Karpas-422 (cell line): ENCODE measurements at regions not wholly inside any gene's neighbourhood (a gene's known extent, or its start where the extent isn't known, plus 50 kb on each side); places are given as distances from the start of the nearest gene placed in this dataset.
"Not testable (repeated sequence)": the region's sequence is repeated elsewhere in the genome, so short reads cannot be mapped to it uniquely, and the experiment has no call there.

ENCODE experiments used
- DNase-seq: peaks from one replicate; pipeline ENCODE4 v3.0.0-alpha.2; 2015
- H2AFZ ChIP-seq: fragments of 200-600 bp; sonication (generic); 2 replicates; pipeline ENCODE4 v1.6.1; 2014; ENCODE audit warnings: antibody characterized with exemption, low read length, mixed read lengths
- H3K27ac ChIP-seq: fragments of 200-600 bp; sonication (generic); 2 replicates; pipeline ENCODE4 v1.5.1; 2014; ENCODE audit warnings: mild to moderate bottlenecking, low read length, moderate library complexity
- H3K27me3 ChIP-seq: fragments of 200-600 bp; sonication (generic); 2 replicates; pipeline ENCODE4 v1.6.1; 2014; ENCODE audit warnings: low read length, mixed read lengths
- H3K36me3 ChIP-seq: fragments of 200-600 bp; sonication (generic); 2 replicates; pipeline ENCODE4 v1.6.1; 2014; ENCODE audit warnings: low read length, mixed read lengths; ENCODE audit not compliant: insufficient read depth
- H3K4me1 ChIP-seq: fragments of 200-600 bp; sonication (generic); 2 replicates; pipeline ENCODE4 v1.6.1; 2014; ENCODE audit warnings: mild to moderate bottlenecking, low read length, mixed read lengths
- H3K4me2 ChIP-seq: fragments of 200-600 bp; sonication (generic); 2 replicates; pipeline ENCODE4 v1.6.1; 2014; ENCODE audit warnings: low read length, low read depth, mild to moderate bottlenecking; ENCODE audit not compliant: poor library complexity, severe bottlenecking
- H3K4me3 ChIP-seq: fragments of 200-600 bp; sonication (generic); 2 replicates; pipeline ENCODE4 v1.5.1; 2014; ENCODE audit warnings: mild to moderate bottlenecking, antibody characterized with exemption, low read length, mixed read lengths
- H3K79me2 ChIP-seq: fragments of 200-600 bp; sonication (generic); 2 replicates; pipeline ENCODE4 v1.6.1; 2014; ENCODE audit warnings: mild to moderate bottlenecking, low read length, mixed read lengths
- H3K9ac ChIP-seq: fragments of 200-600 bp; sonication (generic); 2 replicates; pipeline ENCODE4 v1.6.0; 2014; ENCODE audit warnings: low read length
- H3K9me2 ChIP-seq: fragments of 200-600 bp; sonication (generic), shearing (Covaris generic); replicated peaks from 2 replicates; pipeline ENCODE4 v1.6.0; 2014; ENCODE audit warnings: mild to moderate bottlenecking, low read length, moderate library complexity; ENCODE audit not compliant: insufficient read depth
- H3K9me3 ChIP-seq: fragments of 300-700, 200-600 bp; sonication (generic); 2 replicates; pipeline ENCODE4 v1.6.1; 2014; ENCODE audit warnings: low read length, mixed read lengths
- H4K20me1 ChIP-seq: fragments of 200-600 bp; sonication (generic); 2 replicates; pipeline ENCODE4 v1.6.1; 2014; ENCODE audit warnings: mild to moderate bottlenecking, antibody characterized with exemption, low read length, low read depth; ENCODE audit not compliant: insufficient read depth

DNA sequence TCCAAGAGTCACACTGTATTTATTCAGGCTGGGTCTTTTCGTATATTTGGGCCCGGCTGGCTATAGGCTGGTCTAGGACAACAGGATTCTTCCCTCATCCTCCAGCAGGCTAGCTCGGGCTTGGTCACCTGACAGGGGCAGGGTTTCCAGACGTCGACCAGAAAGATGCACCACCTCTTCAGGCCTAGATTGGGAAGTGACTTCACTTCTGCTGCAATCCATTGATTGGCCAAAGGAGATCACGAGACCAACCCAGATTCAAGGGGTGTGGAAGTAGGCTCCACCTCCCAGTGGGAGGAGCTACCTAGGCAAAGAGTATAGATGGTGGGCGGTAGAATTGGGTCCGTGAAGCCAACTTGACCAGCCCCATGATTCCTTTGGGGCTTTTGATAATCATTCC lies 167.5 kb downstream of the GOSR1 start:
- not testable (repeated sequence) for H3K4me2 ChIP-seq

DNA sequence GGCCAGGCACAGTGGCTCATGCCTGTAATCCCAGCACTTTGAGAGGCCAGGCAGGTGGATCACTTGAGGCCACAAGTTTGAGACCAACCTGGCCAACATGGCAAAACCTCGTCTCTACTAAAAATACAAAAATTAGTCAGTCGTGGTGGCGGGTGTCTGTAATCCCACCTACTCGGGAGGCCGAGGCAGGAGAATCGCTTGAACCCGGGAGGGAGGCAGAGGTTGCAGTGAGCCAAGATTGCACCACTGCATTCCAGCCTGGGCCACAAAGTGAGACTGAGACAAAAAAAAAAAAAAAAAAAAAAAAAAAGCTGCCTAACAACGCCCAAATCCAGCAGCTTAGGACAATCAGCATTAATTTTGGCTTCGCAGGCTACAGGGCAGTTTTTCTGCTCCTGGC lies 167.1 kb downstream of the GOSR1 start:
- DNase-seq, H3K4me2 ChIP-seq, H3K27ac ChIP-seq, H3K4me3 ChIP-seq, H3K4me1 ChIP-seq, H4K20me1 ChIP-seq, H3K9ac ChIP-seq, H3K9me3 ChIP-seq, H3K36me3 ChIP-seq, H2AFZ ChIP-seq, H3K79me2 ChIP-seq, H3K9me2 ChIP-seq, H3K27me3 ChIP-seq: not testable (repeated sequence)

More for the DNA sequence above, 167.5 kb downstream of the GOSR1 start:
- not testable (repeated sequence) for H3K4me1 ChIP-seq, H4K20me1 ChIP-seq, H3K4me3 ChIP-seq, H3K27me3 ChIP-seq, H3K9me3 ChIP-seq, H3K9me2 ChIP-seq, H3K36me3 ChIP-seq, DNase-seq, H3K79me2 ChIP-seq, H2AFZ ChIP-seq, H3K9ac ChIP-seq, H3K27ac ChIP-seq

DNA sequence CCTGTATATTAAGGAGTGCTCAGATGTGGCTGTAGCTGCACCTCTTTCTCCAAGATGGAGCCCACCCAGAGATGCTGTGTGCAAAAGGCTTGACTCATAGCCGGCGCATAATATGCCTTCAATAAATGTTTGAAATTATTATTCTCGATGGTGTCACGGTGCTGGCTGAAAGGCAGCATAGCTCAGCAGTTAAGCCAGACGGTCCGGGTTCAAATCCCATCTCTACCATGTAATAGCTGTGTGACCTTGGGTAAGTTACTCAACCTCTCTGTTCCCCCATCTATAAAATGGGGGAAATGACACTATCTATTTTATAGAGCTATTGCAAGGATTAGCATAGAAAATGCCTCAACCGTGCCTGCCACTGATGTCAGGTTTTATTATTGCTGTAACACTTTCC lies 164.2 kb downstream of the GOSR1 start:
- not testable (repeated sequence) for H3K9ac ChIP-seq, H3K4me2 ChIP-seq, H3K27ac ChIP-seq, H3K79me2 ChIP-seq, H3K4me1 ChIP-seq, H2AFZ ChIP-seq, H3K27me3 ChIP-seq, H3K9me2 ChIP-seq, H3K36me3 ChIP-seq, H3K4me3 ChIP-seq, H4K20me1 ChIP-seq, H3K9me3 ChIP-seq, DNase-seq

DNA sequence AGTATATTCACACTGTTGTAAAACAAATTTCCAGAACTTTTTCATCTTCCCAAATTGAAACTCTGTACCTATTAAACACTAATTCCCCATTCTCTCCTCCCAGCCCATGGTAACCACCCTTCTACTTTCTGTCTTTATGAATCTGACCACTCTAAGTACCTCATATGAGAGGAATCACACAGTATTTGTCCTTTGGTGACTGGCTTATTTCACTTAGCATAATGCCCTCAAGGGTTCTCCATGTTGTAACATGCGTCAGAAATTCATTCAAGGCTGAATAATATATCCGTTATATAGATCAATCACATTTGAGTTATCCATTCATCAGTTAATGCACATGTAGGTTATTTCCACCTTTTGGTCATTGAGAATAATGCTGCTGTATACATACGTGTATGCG lies 162.2 kb downstream of the GOSR1 start:
- H3K36me3 ChIP-seq, DNase-seq, H3K9me3 ChIP-seq, H3K4me3 ChIP-seq, H3K27ac ChIP-seq, H3K79me2 ChIP-seq, H2AFZ ChIP-seq, H4K20me1 ChIP-seq, H3K9ac ChIP-seq, H3K4me2 ChIP-seq, H3K9me2 ChIP-seq, H3K4me1 ChIP-seq, H3K27me3 ChIP-seq: not testable (repeated sequence)

DNA sequence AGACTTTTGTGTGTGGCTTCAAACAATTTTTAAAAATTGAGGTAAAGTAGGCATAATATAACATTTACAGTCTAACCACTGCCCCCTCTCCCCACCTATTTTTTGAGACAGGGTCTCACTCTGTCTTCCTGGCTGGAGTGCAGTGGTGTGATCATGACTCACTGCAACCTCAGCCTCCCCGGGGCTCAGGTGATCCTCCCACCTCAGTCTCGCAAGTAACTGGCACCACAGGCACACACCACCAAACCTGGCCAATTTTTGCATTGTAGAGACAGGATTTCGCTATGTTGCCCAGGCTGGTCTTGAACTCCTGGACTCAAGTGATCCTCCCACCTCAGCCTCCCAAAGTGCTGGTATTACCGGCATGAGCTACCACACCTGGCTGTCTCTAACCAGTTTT lies 161.8 kb downstream of the GOSR1 start:
- not testable (repeated sequence) for H3K27ac ChIP-seq, H3K9ac ChIP-seq, H3K4me3 ChIP-seq, H3K9me2 ChIP-seq, H3K36me3 ChIP-seq, H4K20me1 ChIP-seq, H3K79me2 ChIP-seq, H3K4me2 ChIP-seq, DNase-seq, H3K9me3 ChIP-seq, H3K27me3 ChIP-seq, H2AFZ ChIP-seq, H3K4me1 ChIP-seq

DNA sequence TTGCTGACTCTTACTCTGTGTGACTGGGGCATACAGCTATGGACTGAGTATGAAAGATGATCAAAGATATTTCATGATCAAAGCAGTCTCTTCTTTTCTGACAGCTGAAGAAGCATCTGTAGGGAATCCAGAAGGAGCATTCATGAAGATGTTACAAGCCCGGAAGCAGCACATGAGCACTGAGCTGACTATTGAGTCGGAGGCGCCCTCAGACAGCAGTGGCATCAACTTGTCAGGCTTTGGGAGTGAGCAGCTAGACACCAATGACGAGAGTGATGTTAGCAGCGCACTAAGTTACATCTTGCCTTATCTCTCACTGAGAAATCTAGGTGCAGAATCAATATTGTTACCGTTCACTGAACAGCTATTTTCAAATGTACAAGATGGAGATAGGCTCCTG lies 154.4 kb downstream of the GOSR1 start:
- not testable (repeated sequence) for H3K79me2 ChIP-seq, DNase-seq, H3K9me2 ChIP-seq, H4K20me1 ChIP-seq, H3K9ac ChIP-seq, H3K27me3 ChIP-seq, H3K4me2 ChIP-seq, H3K4me3 ChIP-seq, H3K4me1 ChIP-seq, H2AFZ ChIP-seq, H3K36me3 ChIP-seq, H3K9me3 ChIP-seq, H3K27ac ChIP-seq

DNA sequence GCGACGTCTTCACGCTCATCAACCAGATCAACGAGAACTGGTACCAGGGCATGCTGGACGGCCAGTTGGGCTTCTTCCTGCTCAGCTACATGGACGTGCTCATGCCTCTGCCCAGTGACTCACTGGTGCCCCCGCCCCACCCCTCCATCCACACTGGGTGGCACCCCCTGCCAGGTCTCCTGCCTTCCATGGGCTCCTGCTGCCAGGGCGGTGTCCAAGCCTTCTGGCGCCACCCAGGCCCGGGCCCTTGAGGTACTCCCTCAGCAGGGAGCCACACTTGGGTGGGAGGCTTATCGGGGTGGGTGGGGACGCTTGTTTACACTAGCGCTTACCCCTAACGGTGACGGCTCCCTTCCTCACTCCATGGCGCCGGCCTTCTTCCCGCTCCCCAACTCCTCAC lies 148.2 kb downstream of the GOSR1 start:
- not testable (repeated sequence) for DNase-seq, H2AFZ ChIP-seq, H3K27ac ChIP-seq, H3K9me2 ChIP-seq, H4K20me1 ChIP-seq, H3K9me3 ChIP-seq, H3K4me1 ChIP-seq, H3K36me3 ChIP-seq, H3K27me3 ChIP-seq, H3K4me3 ChIP-seq, H3K9ac ChIP-seq, H3K79me2 ChIP-seq, H3K4me2 ChIP-seq

DNA sequence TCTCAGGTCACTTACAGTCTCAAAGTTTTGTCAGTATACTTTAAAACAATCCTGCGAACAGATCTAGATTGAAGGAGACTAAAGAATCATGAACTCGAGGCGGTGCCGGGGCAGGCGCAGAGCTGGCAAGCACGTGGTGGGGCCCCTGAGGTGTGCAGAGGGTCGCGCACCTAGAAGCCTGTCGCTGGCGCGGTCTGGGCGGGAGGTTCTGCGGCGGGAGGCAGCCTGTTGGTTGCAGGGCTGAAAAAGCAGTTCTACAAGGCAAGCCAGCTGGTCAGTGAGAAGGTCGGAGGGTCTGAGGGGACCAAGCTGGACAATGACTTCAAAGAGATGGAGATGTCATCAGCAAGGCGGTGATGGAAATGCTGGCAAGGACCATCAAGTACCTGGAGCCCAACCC lies 147.0 kb downstream of the GOSR1 start:
- not testable (repeated sequence) for H3K27me3 ChIP-seq, H3K9me2 ChIP-seq, DNase-seq, H2AFZ ChIP-seq, H3K4me1 ChIP-seq, H3K9ac ChIP-seq, H4K20me1 ChIP-seq, H3K4me2 ChIP-seq, H3K79me2 ChIP-seq, H3K27ac ChIP-seq, H3K9me3 ChIP-seq, H3K36me3 ChIP-seq, H3K4me3 ChIP-seq

DNA sequence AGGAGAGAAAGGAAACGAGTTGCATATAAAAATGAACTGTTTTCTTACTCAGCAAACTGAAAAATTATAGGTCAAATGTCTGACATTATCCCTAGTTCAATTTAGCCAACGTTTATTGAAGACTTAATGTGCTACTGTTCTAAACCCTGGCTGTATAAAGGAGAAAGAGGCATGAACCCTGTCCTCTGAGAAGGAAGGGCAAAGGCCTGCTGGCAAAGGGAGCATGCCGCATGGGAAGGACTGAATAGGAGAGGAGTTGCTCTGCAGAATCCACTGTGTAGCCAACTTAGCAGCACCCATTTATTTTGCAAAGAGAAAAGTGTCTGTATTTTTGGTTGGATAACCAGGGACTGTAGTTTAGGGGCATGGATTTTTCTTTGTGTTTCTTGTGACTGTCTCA lies 132.5 kb downstream of the GOSR1 start:
- peaks cover 34% of the 10 kb centered on the region for H3K79me2 ChIP-seq
- H3K9me2 ChIP-seq, H3K27me3 ChIP-seq, H3K4me2 ChIP-seq, H3K27ac ChIP-seq, H3K4me3 ChIP-seq, H3K36me3 ChIP-seq, DNase-seq, H3K9ac ChIP-seq, H2AFZ ChIP-seq, H4K20me1 ChIP-seq, H3K9me3 ChIP-seq: not testable (repeated sequence)
- peaks cover 25% of the 10 kb centered on the region for H3K4me1 ChIP-seq
